GM18505 (cell line): ENCODE measurements at regions not wholly inside any gene's neighbourhood (a gene's known extent, or its start where the extent isn't known, plus 50 kb on each side); places are given as distances from the start of the nearest gene placed in this dataset.

ENCODE experiments used
- ATAC-seq: cut with Tn5 transposase; IDR thresholded peaks from one replicate; pipeline ENCODE4 v1.9.1; 2021; ENCODE audit not compliant: unreplicated experiment
- POLR2A ChIP-seq: IDR thresholded peaks from 4 replicates; pipeline ENCODE4 v1.6.1; 2011; ENCODE audit warnings: borderline replicate concordance; ENCODE audit not compliant: insufficient read depth, insufficient read length; ENCODE audit errors: extremely low read depth

- TF ChIP-seq POLR2A, result no peak
- ATAC-seq, result no peak
Observed at GRCh38 chr18:27899893-27900292, 277.0 kb downstream of the CDH2 start.

DNA sequence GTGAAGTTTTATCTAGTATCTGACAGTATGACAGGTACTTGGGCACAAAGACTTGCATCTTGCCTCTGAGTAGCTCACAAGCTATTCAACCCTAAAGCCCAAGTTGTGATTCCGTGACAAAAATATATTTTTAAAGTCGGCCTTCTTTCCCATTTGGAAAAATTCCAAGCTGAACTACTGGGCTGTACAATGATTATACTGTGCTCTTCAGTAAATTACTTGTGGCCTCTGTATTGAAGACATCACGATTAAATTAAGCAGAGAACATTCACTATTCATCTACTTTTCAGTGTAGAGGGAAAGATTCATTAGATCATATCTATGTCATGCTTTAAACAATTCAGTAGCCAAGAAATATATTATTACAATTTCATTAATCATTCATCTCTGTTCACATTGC is 282.2 kb downstream of the CDH2 start:
- no peak for ATAC-seq
- TF ChIP-seq POLR2A, result no peak

GRCh38 chr18:27887711-27888495 is 289.0 kb downstream of the CDH2 start:
- no peak for TF ChIP-seq POLR2A
- ATAC-seq, result no peak

- no peak for ATAC-seq
- TF ChIP-seq POLR2A, result no peak
Observed at GRCh38 chr18:27887287-27887686, 289.6 kb downstream of the CDH2 start.

DNA sequence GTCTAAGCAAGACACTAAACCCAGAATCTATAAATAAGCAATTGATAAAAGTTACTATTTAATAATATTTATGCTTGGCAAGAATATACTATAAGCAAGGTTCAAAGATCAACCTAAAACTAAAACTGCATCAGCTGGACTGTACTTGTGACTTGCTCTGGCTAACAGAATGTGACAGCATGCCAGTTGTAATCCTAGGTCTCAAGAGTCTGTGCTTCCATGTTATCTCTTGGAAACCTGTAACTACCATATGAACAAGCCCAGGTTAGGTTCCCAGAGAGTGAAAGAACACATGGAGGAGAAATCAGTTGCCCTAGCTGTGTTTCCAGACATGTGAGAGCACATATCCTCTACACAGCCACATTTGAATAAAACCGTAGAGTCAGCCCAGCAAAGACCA is 297.4 kb downstream of the CDH2 start:
- TF ChIP-seq POLR2A, result no peak
- ATAC-seq, result no peak

DNA sequence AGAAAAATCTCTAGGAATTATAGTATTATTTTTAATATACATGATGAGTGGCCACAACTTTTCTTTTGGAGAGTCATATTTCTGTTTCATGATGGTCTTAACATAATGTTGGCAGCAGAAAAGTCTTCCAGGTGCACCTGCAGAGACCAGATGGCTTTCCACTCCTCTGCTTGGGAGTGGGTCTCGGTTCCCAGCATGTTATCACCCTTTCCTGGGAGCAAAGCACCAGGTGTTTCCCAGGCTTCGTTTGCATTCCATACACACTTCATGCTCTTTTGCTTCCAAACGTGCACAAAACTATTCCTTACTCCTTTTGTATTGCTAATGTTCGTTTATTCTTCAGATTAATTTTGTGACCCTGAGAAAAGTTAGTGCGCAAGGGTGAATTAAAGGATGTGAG is 305.2 kb downstream of the CDH2 start:
- no peak for ATAC-seq

GRCh38 chr18:27869735-27870134 is 307.2 kb downstream of the CDH2 start:
- ATAC-seq, result no peak
- TF ChIP-seq POLR2A, result no peak

More for the DNA sequence above, 305.2 kb downstream of the CDH2 start:
- TF ChIP-seq POLR2A, result no peak

DNA sequence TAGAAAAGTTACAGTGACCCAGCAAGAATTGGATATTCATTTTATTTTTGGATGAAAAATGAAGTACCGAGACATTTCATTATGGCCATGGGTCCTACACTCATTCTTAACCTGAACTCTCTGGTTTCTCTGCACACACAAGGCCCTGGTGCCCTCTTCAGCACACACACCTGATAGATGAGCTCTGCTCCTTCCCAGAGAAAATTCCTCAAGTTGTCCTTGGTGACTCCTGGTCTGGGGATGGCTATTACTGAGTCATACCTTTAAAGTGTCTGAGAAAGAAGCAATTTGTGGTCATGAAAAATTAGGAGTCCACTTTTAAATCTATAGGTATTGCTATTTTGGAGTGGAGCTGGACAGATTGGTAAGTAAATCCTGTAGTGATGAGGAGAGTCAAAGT is 311.5 kb downstream of the CDH2 start:
- no peak for ATAC-seq
- TF ChIP-seq POLR2A, result no peak

DNA sequence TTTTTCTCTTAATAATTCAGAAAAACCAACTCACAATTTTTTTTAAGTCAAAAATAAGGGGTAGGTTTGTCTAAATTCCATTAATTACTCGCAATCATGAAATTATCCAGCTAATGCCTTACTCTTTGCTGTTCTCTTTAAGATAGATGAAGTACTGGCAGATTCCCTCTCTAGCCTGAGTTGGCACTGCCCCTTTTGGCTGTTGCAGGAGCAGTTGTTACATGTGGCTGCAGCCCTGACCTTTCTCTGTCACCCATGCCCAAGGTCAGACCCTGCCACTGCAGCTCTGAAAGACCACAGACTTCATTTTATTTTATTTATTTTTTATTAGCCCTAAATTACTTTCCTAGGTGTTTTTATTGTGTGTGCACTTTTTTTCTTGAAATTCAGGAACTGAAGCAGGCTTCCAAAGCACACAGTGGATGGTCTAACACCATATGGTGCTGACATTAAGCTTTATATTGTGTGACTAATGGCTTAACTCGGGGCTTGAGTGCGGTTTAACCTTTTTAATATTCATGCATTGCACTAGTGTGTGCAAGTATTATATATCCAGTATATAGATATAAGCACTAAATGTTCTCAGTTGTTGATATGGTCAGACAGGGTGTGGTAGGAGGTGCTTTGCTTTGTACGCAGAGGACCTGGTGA is 313.0 kb downstream of the CDH2 start:
- no peak for ATAC-seq
- no peak for TF ChIP-seq POLR2A

DNA sequence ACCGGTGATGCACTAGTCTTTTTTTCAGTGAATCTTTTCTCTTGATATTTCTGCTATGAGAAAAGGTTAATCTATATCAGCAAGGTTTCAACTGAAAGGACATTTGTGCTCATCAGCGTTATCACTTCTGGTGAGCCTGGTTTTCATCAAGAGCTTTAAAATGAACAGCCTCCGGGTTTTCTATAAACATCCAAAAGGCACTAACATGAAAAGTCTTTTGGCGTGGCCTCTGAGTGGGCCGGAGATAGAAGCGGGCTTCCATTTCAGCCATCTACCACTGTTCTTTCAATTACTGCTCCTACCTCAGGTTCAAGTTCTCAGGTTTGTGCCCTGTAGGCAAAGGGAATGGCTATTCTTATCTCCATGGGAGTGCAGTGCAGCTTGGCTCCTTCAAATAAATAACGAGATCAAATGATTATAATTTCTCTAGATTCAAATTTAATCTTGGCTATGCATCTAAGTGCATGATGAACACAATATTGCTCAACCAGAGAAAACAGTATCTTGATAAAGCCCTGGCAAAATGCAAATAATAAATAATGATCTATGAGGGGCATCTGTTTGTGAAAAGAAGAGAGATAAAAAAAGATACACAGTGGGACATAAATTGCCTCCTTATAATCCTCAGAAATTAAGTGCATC is 314.8 kb downstream of the CDH2 start:
- no peak for TF ChIP-seq POLR2A
- no peak for ATAC-seq

DNA sequence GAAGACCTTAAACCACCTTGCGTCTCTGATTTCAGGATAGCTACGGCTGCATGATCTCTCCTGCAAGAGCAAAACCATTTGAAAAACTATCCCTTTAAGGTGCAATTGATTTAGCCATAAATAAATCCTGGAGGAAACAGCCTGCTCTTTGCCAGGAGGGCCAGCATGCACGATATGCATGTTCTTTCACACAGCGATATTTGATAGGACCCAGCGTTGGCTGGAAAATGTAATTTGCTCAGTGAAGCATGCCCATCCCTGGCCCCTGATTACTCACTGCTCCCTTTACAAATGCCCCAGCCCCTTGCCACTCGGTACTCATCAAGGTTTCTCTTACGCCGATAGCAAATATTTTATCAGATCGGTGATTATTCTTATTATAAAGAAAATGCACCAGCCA is 315.4 kb downstream of the CDH2 start:
- TF ChIP-seq POLR2A, result no peak
- ATAC-seq, result no peak

DNA sequence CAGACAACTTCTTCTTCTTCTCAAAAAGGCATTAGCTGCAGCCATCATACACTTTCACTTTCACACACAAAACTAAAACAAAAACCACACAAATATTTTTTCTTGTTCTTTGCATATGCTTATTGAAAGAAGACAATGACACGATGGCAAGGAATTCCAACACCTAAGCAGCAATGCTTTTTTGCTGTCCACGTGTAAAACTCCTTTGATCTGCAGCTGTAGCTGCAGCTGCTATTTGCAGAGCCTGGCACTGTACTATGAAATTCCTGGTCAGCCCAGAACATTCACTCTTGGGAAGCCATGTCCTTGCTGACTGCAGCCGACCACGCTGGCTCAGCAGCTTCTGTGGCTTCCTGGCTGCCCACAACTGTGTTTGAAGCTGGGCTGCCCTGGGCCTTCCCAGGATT is 316.2 kb downstream of the CDH2 start:
- no peak for TF ChIP-seq POLR2A
- ATAC-seq, result no peak

GRCh38 chr18:27860011-27860410 is 316.9 kb downstream of the CDH2 start:
- no peak for ATAC-seq
- no peak for TF ChIP-seq POLR2A

DNA sequence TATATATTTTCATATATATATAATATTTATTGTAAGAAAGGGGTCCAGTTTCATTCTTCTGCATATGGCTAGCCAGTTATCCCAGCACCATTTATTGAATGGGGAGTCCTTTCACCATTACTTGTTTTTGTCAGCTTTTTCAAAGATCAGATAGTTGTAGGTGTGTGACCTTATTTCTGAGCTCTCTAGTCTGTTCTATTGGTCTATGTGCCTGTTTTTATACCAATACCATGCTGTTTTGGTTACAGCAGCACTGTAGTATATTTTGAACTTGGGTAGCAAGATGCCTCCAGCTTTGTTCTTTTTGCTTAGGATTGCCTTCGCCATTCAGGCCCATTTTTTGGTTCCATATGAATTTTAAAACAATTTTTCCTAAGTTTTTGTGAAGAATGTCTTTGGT is 320.1 kb downstream of the CDH2 start:
- ATAC-seq, result no peak
- no peak for TF ChIP-seq POLR2A

DNA sequence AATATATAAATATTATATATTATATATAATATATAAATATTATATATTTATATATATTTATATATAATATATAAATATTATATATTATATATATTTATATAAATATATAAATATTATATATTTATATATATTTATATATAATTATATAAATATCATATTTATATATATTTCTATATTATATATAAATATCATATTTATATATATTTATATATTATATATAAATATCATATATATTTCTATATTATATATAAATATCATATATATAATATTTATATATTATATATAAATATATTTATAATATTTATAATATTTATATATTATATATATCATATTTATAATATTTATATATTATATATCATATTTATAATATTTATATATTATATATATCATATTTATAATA is 321.4 kb downstream of the CDH2 start:
- TF ChIP-seq POLR2A, result no peak
- ATAC-seq, result no peak

DNA sequence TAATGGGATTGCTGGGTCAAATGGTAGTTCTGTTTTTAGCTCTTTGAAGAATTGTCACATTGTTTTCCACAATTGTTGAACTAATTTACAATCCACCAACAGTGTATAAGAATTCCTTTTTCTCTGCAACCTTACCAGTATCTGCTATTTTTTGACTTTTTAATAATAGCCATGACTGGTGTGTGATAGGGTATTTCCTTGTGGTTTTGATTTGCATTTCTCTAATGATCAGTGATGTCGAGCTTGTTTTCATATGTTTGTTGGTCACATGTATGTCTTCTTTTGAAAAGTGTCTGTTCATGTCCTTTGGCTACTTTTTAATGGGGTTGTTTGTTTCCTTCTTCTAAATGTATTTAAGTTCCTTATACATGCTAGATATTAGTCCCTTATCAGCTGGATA is 322.3 kb downstream of the CDH2 start:
- TF ChIP-seq POLR2A, result no peak
- no peak for ATAC-seq
